ENCODE measurements at regions not wholly inside any gene's neighbourhood (a gene's known extent, or its start where the extent isn't known, plus 50 kb on each side); places are given as distances from the start of the nearest gene placed in this dataset.

DNA sequence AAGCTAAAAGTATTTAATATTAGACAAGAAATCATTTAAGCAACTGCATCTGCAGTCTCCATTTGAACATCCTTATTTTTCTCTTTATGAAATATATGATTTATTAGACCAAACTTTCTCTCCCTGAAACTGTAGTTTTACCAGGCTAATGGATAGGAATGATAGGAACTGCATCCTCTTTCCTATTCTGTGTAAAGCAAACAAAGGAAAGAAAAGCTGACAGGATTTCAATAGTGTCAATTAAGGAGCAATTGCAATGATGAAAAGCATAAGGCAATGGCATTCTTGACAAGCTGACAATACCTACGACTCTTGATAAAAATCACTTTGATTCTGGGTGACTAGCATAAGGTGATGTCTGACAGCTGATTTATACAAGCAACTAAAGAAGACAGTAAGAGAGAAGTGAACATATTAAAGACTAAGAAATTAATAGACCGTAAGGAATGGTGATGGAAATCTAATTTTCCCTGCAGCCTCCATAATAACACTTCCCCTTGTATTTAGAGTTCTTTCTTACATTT is 502.5 kb downstream of the TECRL start:
- Histone ChIP-seq H3K9me3 (no peaks in the 10 kb centered on the region), H3K4me1 (no peaks in the 10 kb centered on the region)

DNA sequence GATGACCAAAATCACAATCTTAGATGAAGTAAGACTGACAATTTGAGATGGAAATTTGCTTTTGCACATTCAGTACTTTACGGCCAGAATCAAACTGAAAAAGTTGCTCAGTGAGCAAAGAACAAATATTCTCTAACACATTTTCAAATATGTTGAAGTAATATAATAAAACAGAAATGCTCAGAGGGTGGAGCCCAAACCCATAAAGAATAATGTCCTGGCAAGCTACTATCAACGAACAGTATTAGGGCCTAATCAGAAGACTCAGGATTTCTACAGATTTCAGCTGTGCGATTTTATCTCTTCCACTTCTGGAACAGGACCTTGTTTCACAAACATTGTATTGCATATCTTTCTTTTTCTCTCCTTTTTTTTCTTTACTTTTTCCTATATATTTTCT is 505.0 kb downstream of the TECRL start:
- DNase-seq (ENCODE audit: low spot score), result no peak
- TF ChIP-seq, protein P1, sequence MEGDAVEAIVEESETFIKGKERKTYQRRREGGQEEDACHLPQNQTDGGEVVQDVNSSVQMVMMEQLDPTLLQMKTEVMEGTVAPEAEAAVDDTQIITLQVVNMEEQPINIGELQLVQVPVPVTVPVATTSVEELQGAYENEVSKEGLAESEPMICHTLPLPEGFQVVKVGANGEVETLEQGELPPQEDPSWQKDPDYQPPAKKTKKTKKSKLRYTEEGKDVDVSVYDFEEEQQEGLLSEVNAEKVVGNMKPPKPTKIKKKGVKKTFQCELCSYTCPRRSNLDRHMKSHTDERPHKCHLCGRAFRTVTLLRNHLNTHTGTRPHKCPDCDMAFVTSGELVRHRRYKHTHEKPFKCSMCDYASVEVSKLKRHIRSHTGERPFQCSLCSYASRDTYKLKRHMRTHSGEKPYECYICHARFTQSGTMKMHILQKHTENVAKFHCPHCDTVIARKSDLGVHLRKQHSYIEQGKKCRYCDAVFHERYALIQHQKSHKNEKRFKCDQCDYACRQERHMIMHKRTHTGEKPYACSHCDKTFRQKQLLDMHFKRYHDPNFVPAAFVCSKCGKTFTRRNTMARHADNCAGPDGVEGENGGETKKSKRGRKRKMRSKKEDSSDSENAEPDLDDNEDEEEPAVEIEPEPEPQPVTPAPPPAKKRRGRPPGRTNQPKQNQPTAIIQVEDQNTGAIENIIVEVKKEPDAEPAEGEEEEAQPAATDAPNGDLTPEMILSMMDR (IDR thresholded peaks at IDR 0.05), result no peak
- Histone ChIP-seq H3K27ac (no peak overlapping the region), H3K27me3 (no peaks in the 10 kb centered on the region), H3K36me3 (no peaks in the 10 kb centered on the region), H3K9me3 (no peaks in the 10 kb centered on the region), H3K4me3 (no peak overlapping the region), H3K4me1 (no peaks in the 10 kb centered on the region)

More for the DNA sequence above, 502.5 kb downstream of the TECRL start:
- no peak for DNase-seq (ENCODE audit: low spot score)
- Histone ChIP-seq H3K27ac (no peak overlapping the region), H3K36me3 (no peaks in the 10 kb centered on the region), H3K27me3 (no peaks in the 10 kb centered on the region), H3K4me3 (no peak overlapping the region)
- TF ChIP-seq, protein P1 (IDR thresholded peaks at IDR 0.05), result no peak

DNA sequence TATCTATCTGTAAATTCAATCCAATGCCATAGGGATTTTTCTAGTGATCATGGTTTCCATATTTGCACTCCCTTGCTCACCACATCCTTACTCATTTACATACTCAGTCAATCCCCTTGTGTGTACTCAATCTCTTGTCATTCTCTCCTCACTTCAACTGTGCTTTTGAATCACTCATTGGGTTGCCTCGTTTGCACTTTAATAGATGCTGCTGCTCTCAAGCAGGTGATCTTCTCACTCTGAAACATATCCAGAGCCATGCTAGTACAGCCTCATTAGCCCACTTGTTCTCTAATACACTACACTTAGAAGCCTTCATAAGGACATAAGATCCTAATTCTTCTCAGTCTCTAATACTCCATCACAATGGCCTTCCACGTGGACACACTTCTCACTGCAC is 507.9 kb downstream of the TECRL start:
- Histone ChIP-seq H3K4me1 (no peaks in the 10 kb centered on the region), H3K9me3 (no peaks in the 10 kb centered on the region), H3K36me3 (no peaks in the 10 kb centered on the region), H3K27me3 (no peaks in the 10 kb centered on the region), H3K27ac (no peak overlapping the region), H3K4me3 (no peak overlapping the region)
- TF ChIP-seq, protein P1 (IDR thresholded peaks at IDR 0.05), result no peak
- no peak for DNase-seq (ENCODE audit: low spot score)

DNA sequence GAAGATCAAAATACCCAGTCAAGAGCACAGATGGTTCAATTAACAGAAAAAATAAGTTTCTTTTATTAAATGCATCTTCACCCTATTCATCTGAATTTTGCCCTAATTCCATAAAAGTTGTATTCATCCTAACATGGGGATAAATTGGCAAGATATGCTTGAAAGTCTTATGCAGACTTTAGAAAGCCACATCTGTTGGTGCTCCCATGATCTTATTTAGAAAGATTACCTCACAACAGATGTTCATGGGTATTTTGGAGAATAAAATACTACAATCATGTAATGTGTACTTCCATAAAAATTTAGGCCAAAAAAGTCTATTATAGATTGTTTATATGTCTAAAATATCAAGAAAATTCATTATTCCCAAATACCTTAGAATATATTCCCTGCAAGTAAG is 510.3 kb downstream of the TECRL start:
- Histone ChIP-seq H3K36me3 (no peaks in the 10 kb centered on the region), H3K4me3 (no peak overlapping the region), H3K27me3 (no peaks in the 10 kb centered on the region), H3K27ac (no peak overlapping the region), H3K9me3 (no peaks in the 10 kb centered on the region), H3K4me1 (no peaks in the 10 kb centered on the region)
- TF ChIP-seq, protein P1 (IDR thresholded peaks at IDR 0.05), result no peak
- no peak for DNase-seq (ENCODE audit: low spot score)

DNA sequence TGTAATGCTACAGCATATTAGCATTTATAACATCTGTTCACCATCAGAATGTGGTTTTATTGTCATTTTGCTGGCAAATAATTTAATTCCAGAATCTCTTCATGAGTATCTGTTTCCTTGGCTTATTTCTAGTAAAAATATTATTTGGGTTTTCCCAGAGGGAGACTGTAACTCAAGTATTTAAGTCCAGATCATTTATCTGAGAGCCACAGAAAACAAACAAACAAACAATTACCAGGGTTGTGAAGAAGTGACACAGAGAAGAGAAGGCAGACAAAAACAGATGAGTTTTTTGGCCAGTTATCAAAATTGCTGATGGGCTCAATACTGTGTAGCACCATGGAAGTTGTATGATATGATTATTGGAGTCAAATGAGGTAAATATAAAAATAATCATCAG is 515.1 kb downstream of the TECRL start:
- TF ChIP-seq, protein P1 (IDR thresholded peaks at IDR 0.05), result no peak
- Histone ChIP-seq H3K27ac (no peak overlapping the region), H3K4me1 (no peaks in the 10 kb centered on the region), H3K36me3 (no peaks in the 10 kb centered on the region), H3K27me3 (no peaks in the 10 kb centered on the region), H3K4me3 (no peak overlapping the region), H3K9me3 (no peaks in the 10 kb centered on the region)
- no peak for DNase-seq (ENCODE audit: low spot score)

DNA sequence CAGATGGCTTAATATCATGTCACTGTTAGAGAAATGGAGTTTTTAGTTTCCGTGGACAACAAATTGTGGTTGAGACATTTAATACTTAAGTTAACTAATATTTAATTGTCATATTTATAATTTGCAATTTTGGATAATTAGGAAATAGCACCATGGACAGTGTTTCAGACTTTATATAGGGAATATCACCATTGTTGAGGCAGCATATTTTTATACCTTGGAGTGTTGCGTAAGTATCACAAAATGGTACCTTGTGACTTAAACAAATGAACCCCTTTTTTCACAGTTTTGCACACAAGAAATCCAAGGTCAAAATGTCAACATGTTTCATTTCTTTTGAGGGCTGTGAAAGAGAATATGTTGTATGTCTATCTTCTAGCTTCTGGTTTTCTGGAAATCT is 539.9 kb downstream of the TECRL start:
- Histone ChIP-seq H3K27me3 (no peaks in the 10 kb centered on the region), H3K4me1 (no peaks in the 10 kb centered on the region), H3K36me3 (no peaks in the 10 kb centered on the region), H3K9me3 (no peaks in the 10 kb centered on the region), H3K4me3 (no peak overlapping the region), H3K27ac (no peak overlapping the region)
- no peak for DNase-seq (ENCODE audit: low spot score)
- TF ChIP-seq, protein P1 (IDR thresholded peaks at IDR 0.05), result no peak
